Astrocyte (in vitro differentiated cells and primary cell): ENCODE measurements at regions not wholly inside any gene's neighbourhood (a gene's known extent, or its start where the extent isn't known, plus 50 kb on each side); places are given as distances from the start of the nearest gene placed in this dataset.

Experiments used
- DNase-seq: peaks from one replicate; pipeline ENCODE4 v3.0.0-alpha.2; 2010; ENCODE audit warnings: low read depth
- FAIRE-seq: peaks from 2 replicates; lab custom pipeline; 2011; peaks lifted over from hg19 to GRCh38; lab: Jason Lieb, UNC
- H2AFZ ChIP-seq: 2 replicates; pipeline ENCODE4 v1.6.0; 2012; ENCODE audit warnings: low read depth, low read length, inconsistent platforms
- H3K27ac ChIP-seq: 2 replicates; pipeline ENCODE4 v1.5.1; 2011; ENCODE audit warnings: low read depth, low read length, inconsistent platforms
- H3K27me3 ChIP-seq: 2 replicates; pipeline ENCODE4 v1.6.0; 2011; ENCODE audit warnings: low read length, inconsistent platforms; ENCODE audit not compliant: insufficient read depth
- H3K36me3 ChIP-seq: 2 replicates; pipeline ENCODE4 v1.5.1; 2011; ENCODE audit warnings: low read length, inconsistent platforms; ENCODE audit not compliant: insufficient read depth
- H3K4me1 ChIP-seq: 2 replicates; pipeline ENCODE4 v1.5.1; 2011; ENCODE audit warnings: low read length, inconsistent platforms; ENCODE audit not compliant: insufficient read depth
- H3K4me2 ChIP-seq: 2 replicates; pipeline ENCODE4 v1.6.0; 2012; ENCODE audit warnings: low read length, inconsistent platforms
- H3K4me3 ChIP-seq: 2 replicates; pipeline ENCODE4 v1.5.1; 2011; ENCODE audit warnings: low read depth, mild to moderate bottlenecking, low read length, inconsistent platforms; ENCODE audit not compliant: insufficient read depth
- H3K79me2 ChIP-seq: 2 replicates; pipeline ENCODE4 v1.6.0; 2012; ENCODE audit warnings: mild to moderate bottlenecking, low read length, inconsistent platforms; ENCODE audit not compliant: insufficient read depth
- H3K9ac ChIP-seq: 2 replicates; pipeline ENCODE4 v1.6.0; 2012; ENCODE audit warnings: mild to moderate bottlenecking, low read length, inconsistent platforms
- H3K9me3 ChIP-seq: 2 replicates; pipeline ENCODE4 v1.5.1; 2012; ENCODE audit warnings: low read depth, mild to moderate bottlenecking, low read length, inconsistent platforms; ENCODE audit not compliant: insufficient read depth
- H4K20me1 ChIP-seq: 2 replicates; pipeline ENCODE4 v1.6.0; 2012; ENCODE audit warnings: low read length, inconsistent platforms; ENCODE audit not compliant: insufficient read depth
- H3K27ac Mint-ChIP-seq: one replicate; pipeline ENCODE4 v1.8.0; 2021; ENCODE audit warnings: mild to moderate bottlenecking, mixed read lengths; ENCODE audit not compliant: unreplicated experiment
- H3K27me3 Mint-ChIP-seq: one replicate; pipeline ENCODE4 v1.8.0; 2021; ENCODE audit warnings: low read depth, mixed read lengths; ENCODE audit not compliant: unreplicated experiment
- H3K36me3 Mint-ChIP-seq: one replicate; pipeline ENCODE4 v1.8.0; 2021; ENCODE audit warnings: low read depth, mixed read lengths; ENCODE audit not compliant: unreplicated experiment
- H3K4me1 Mint-ChIP-seq: one replicate; pipeline ENCODE4 v1.8.0; 2021; ENCODE audit warnings: low read depth, mixed read lengths; ENCODE audit not compliant: unreplicated experiment
- H3K4me3 Mint-ChIP-seq: one replicate; pipeline ENCODE4 v1.8.0; 2021; ENCODE audit warnings: mild to moderate bottlenecking, moderate library complexity, mixed read lengths; ENCODE audit not compliant: unreplicated experiment
- H3K9me3 Mint-ChIP-seq: one replicate; pipeline ENCODE4 v1.8.0; 2021; ENCODE audit warnings: mild to moderate bottlenecking, mixed read lengths; ENCODE audit not compliant: unreplicated experiment
- EZH2 ChIP-seq: IDR thresholded peaks from 2 replicates; pipeline ENCODE4 v1.6.1; 2012; ENCODE audit warnings: mild to moderate bottlenecking, low read length, inconsistent platforms; ENCODE audit not compliant: insufficient read depth
- TF ChIP-seq, protein P1 (sequence below): IDR thresholded peaks from 2 replicates; pipeline ENCODE4 v1.5.1; 2011; ENCODE audit warnings: low read depth, mild to moderate bottlenecking, inconsistent platforms, low read length, moderate library complexity; ENCODE audit not compliant: insufficient read depth

DNA sequence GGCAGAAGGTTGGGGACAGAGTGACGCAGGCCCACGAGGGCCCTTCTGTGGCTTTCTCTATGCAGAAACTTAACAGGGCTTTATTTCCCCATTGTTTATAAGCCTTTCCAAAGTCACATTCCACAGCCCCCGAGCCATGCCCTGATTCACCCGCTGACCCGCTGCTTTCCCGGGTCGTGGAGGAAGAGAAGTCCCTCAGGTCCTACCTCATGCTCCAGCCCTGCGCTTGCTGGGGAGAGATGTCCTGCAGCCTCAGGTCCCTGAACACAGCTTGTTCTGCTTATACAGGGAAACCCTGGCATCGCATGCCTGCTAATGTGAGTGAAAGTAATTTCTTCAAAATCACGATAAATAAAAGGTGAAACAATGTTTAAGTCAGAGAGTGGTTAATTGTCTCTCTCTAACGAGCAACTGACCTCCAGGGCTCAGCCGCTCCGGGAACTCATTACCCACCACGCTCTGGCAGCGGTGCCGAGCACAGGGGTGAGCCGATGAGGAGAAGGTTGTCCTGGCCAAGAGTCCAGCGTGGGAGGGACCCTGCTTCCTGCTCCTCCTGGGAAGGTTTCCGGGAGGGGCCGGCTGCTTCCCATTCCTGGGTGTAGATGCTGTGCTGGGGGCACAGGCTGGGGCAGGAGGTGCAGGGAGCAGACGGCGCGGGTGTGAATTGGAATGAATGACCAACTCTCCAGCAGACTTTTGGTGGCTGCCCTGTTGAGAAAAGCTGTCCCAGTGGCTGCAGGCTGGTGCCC is 595.2 kb downstream of the BRD1 start:
- no peak overlapping the region for H3K27ac Mint-ChIP-seq
- FAIRE-seq (no peak), DNase-seq (no peak)
- H3K27ac ChIP-seq: no peak overlapping the region
- H3K9me3 Mint-ChIP-seq: no peaks in the 10 kb centered on the region
- H3K4me2 ChIP-seq: no peak overlapping the region
- no peaks in the 10 kb centered on the region for H3K4me1 ChIP-seq
- H3K9me3 ChIP-seq: no peaks in the 10 kb centered on the region
- H3K27me3 ChIP-seq: no peaks in the 10 kb centered on the region
- no peaks in the 10 kb centered on the region for H3K79me2 ChIP-seq
- H2AFZ ChIP-seq: no peak overlapping the region
- H3K36me3 Mint-ChIP-seq: no peaks in the 10 kb centered on the region
- peaks cover 32% of the 10 kb centered on the region for H3K27me3 Mint-ChIP-seq
- H3K4me1 Mint-ChIP-seq: no peaks in the 10 kb centered on the region
- H4K20me1 ChIP-seq: no peaks in the 10 kb centered on the region
- H3K4me3 ChIP-seq: no peak overlapping the region
- no peak overlapping the region for H3K4me3 Mint-ChIP-seq
- no peak overlapping the region for H3K9ac ChIP-seq
- no peaks in the 10 kb centered on the region for H3K36me3 ChIP-seq
- TF ChIP-seq EZH2: no peak
- TF ChIP-seq, protein P1, sequence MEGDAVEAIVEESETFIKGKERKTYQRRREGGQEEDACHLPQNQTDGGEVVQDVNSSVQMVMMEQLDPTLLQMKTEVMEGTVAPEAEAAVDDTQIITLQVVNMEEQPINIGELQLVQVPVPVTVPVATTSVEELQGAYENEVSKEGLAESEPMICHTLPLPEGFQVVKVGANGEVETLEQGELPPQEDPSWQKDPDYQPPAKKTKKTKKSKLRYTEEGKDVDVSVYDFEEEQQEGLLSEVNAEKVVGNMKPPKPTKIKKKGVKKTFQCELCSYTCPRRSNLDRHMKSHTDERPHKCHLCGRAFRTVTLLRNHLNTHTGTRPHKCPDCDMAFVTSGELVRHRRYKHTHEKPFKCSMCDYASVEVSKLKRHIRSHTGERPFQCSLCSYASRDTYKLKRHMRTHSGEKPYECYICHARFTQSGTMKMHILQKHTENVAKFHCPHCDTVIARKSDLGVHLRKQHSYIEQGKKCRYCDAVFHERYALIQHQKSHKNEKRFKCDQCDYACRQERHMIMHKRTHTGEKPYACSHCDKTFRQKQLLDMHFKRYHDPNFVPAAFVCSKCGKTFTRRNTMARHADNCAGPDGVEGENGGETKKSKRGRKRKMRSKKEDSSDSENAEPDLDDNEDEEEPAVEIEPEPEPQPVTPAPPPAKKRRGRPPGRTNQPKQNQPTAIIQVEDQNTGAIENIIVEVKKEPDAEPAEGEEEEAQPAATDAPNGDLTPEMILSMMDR: no peak

DNA sequence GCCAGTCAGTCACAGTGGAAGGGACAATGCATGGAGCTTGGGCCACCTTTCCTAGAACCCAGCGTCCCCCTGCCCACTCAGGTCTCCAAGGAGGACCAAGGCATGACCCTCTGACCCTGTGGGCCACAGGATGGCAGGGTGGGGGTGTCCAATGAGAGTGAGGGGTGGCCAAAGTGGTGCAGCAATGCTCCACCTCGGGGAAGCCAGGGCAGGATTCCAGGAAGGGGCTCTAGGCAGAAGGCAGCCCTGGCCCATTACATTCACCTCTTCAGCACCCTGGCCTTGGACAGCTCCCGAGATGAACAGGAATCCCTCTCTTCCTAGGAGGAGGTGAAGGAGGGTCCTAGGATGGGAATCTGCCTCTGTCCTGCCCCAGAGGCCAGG is 597.5 kb downstream of the BRD1 start:
- H3K9me3 Mint-ChIP-seq: no peaks in the 10 kb centered on the region
- DNase-seq (no peak), FAIRE-seq (no peak)
- peaks cover 41% of the 10 kb centered on the region for H3K27me3 Mint-ChIP-seq
- no peaks in the 10 kb centered on the region for H4K20me1 ChIP-seq
- no peaks in the 10 kb centered on the region for H3K9me3 ChIP-seq
- no peaks in the 10 kb centered on the region for H3K4me1 ChIP-seq
- no peak overlapping the region for H3K9ac ChIP-seq
- no peak overlapping the region for H3K27ac Mint-ChIP-seq
- no peaks in the 10 kb centered on the region for H3K36me3 Mint-ChIP-seq
- TF ChIP-seq, protein P1: no peak
- no peak for TF ChIP-seq EZH2
- H3K4me3 Mint-ChIP-seq: no peak overlapping the region
- no peak overlapping the region for H3K4me3 ChIP-seq
- no peaks in the 10 kb centered on the region for H3K4me1 Mint-ChIP-seq
- no peak overlapping the region for H3K27ac ChIP-seq
- H3K36me3 ChIP-seq: no peaks in the 10 kb centered on the region
- no peak overlapping the region for H2AFZ ChIP-seq
- no peaks in the 10 kb centered on the region for H3K79me2 ChIP-seq
- H3K27me3 ChIP-seq: no peaks in the 10 kb centered on the region
- H3K4me2 ChIP-seq: no peak overlapping the region

DNA sequence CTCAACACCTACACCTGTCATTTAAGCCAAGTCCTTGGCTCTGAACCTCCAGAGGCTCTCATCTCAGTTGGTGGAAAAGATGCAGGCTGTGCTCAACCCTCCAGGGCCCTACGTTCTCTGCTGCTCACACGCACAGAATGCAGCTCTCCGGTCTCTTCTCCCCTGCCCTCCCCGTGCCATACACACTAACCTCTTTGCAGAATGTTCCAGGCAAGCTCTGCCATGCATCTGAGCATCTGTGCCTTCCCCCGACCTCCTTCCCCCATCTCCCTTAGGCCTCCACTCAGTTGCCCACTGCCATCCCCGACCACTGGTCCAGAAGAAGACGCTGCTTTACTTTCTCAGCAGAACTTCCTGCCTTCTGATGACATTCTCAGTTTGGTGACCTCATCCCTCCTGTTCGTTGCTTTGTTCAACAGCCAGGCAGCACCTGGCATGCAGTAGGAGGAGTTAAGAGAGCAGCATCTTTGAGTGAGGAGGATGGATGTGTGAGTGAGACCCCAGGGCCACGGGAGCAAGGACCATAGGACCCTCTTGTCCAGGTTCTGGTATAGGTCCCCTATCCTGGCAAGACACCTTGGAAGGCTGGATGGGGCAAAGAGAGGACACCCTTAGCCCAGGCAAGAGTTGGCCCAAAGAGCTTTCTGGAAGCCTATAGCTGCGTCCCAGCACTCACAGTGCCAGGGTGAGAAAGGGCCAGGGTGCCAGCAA is 598.0 kb downstream of the BRD1 start:
- Histone ChIP-seq H3K79me2 (no peaks in the 10 kb centered on the region), H3K4me3 (no peak overlapping the region), H3K27me3 (no peaks in the 10 kb centered on the region), H3K4me1 (no peaks in the 10 kb centered on the region), H3K9me3 (no peaks in the 10 kb centered on the region), H3K4me2 (no peak overlapping the region), H2AFZ (no peak overlapping the region), H3K9ac (no peak overlapping the region), H3K36me3 (no peaks in the 10 kb centered on the region), H4K20me1 (no peaks in the 10 kb centered on the region), H3K27ac (no peak overlapping the region)
- Mint-ChIP-seq H3K9me3 (no peaks in the 10 kb centered on the region), H3K27me3 (peaks cover 39% of the 10 kb centered on the region), H3K36me3 (no peaks in the 10 kb centered on the region), H3K4me3 (no peak overlapping the region), H3K27ac (no peak overlapping the region), H3K4me1 (no peaks in the 10 kb centered on the region)
- TF ChIP-seq, protein P1: no peak
- no peak for TF ChIP-seq EZH2
- FAIRE-seq (no peak), DNase-seq (no peak)
